Uterus (tissue), 3 donors: ENCODE measurements at regions not wholly inside any gene's neighbourhood (a gene's known extent, or its start where the extent isn't known, plus 50 kb on each side); places are given as distances from the start of the nearest gene placed in this dataset.

Experiments used
- DNase-seq, 2 donors: peaks; one replicate each; pipeline ENCODE4 v3.0.0-alpha.2; 2019 to 2020
- H3K27ac ChIP-seq, 2 donors: fragments of 200-600 bp; sonication (generic); 1 replicate in 1 of 2; 2 replicates in 1 of 2; pipeline ENCODE4 v1.5.1; 2016 to 2018
- H3K27me3 ChIP-seq, 2 donors: fragments of 200-600 bp; sonication (generic); one replicate each; pipeline ENCODE4 v1.5.1; 2018 to 2019; ENCODE audit warnings: control low read depth in 1 of 2
- H3K36me3 ChIP-seq, 2 donors: fragments of 200-600 bp; sonication (generic); one replicate each; pipeline ENCODE4 v1.5.1; 2019; ENCODE audit warnings: control low read depth in 1 of 2
- H3K4me1 ChIP-seq, 2 donors: fragments of 200-600 bp; sonication (generic); one replicate each; pipeline ENCODE4 v1.5.1; 2018 to 2019; ENCODE audit warnings: control low read depth in 1 of 2
- H3K4me3 ChIP-seq, 2 donors: fragments of 200-600 bp; sonication (generic); 1 replicate in 1 of 2; 2 replicates in 1 of 2; pipeline ENCODE4 v1.5.1; 2018 to 2019; ENCODE audit warnings: mild to moderate bottlenecking in 1 of 2
- H3K9me3 ChIP-seq, 2 donors: fragments of 200-600 bp; sonication (generic); one replicate each; pipeline ENCODE4 v1.5.1; 2019; ENCODE audit warnings: control low read depth in 1 of 2
- POLR2A ChIP-seq, 2 donors: fragments of 450-650 bp; IDR thresholded peaks; one replicate each; pipeline ENCODE4 v1.6.1; 2016; ENCODE audit warnings: antibody characterized with exemption in 2 of 2, mild to moderate bottlenecking in 1 of 2, moderate library complexity in 1 of 2
- intact Hi-C: fragments of 100-400 bp; cut with DNase I; formaldehyde crosslinking; loops from one replicate; pipeline ENCODE4 v1.15.1; 2023; ENCODE audit warnings: low total_unique reads
- TF ChIP-seq, protein P1 (sequence below), 4 experiments: fragments of 200-600 bp in 2 of 4; fragments of 450-650 bp in 2 of 4; sonication (generic) in 2 of 4; IDR thresholded peaks; one replicate each; pipeline ENCODE4 v1.5.1; 2016 to 2019; ENCODE audit warnings: antibody characterized with exemption in 4 of 4, mild to moderate bottlenecking in 2 of 4, moderate library complexity in 1 of 4
- donor health status: DM: yes; HTN: yes; CAD: no.

DNA sequence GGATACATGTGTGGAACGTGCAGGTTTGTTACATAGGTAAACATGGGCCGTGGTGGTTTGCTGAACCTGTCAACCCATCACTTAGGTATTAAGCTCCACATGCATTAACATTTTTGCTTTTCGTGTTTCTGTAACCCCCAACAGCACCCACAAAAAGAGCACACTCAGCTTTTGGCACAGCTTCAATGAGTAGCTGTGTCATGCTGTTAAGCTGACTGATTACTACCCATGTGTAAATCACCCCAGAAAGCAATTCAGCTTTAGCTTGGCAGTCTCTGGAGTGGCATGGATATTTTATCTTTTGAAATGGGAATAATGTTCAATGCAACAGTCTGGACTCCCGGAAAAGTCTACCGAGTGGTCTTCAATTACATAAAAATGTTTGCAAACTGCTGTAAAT, 734.3 kb downstream of the STIM2 start:
- Histone ChIP-seq H3K36me3 (no peaks in the 10 kb centered on the region), H3K4me1 (no peaks in the 10 kb centered on the region), H3K9me3 (no peaks in the 10 kb centered on the region), H3K27me3 (no peaks in the 10 kb centered on the region), H3K27ac (no peak overlapping the region), H3K4me3 (no peak overlapping the region)
- TF ChIP-seq, protein P1, sequence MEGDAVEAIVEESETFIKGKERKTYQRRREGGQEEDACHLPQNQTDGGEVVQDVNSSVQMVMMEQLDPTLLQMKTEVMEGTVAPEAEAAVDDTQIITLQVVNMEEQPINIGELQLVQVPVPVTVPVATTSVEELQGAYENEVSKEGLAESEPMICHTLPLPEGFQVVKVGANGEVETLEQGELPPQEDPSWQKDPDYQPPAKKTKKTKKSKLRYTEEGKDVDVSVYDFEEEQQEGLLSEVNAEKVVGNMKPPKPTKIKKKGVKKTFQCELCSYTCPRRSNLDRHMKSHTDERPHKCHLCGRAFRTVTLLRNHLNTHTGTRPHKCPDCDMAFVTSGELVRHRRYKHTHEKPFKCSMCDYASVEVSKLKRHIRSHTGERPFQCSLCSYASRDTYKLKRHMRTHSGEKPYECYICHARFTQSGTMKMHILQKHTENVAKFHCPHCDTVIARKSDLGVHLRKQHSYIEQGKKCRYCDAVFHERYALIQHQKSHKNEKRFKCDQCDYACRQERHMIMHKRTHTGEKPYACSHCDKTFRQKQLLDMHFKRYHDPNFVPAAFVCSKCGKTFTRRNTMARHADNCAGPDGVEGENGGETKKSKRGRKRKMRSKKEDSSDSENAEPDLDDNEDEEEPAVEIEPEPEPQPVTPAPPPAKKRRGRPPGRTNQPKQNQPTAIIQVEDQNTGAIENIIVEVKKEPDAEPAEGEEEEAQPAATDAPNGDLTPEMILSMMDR (IDR thresholded peaks at IDR 0.05), result no peak
- no peak for TF ChIP-seq POLR2A (IDR thresholded peaks at IDR 0.05)
- no peak for DNase-seq
- intact Hi-C loops, result no loop called here

DNA sequence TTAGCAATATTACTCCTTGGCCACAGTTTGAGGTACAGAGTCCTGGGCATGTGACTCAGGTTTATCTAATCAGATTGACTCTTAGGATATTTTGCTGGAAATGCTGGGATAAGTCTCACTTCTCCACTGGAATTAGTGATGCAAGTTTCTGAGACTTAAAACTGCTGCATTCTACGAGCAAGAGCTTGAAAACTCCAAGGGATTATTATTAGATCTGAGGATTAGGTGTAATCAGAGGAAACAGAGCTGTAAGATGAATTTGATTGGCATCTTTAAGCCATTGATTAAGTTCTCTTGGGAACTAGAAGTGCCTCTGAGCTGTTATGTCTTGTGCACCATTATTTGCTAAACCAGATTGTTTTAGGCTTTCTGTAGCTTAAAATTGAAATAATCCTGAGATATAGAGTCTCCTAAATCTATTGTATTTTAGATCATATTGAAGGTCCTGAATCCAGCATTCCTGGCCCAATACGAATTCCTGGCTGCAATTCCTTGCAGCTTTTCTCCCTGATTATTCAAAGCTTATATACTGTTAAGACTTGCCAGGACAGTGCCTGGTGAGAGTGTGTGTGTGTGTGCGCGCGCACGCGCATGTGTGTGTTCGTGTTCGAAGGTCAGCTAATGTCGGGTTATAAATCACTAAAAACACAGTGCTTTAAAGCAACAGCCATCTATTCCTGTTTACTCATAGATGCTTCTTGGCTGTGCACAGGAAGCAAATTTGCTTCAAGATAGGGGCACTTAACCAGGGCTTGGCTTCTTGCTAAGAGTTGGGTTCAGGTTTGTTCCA, 735.1 kb downstream of the STIM2 start:
- no peaks in the 10 kb centered on the region for H3K9me3 ChIP-seq
- H3K27me3 ChIP-seq, result no peaks in the 10 kb centered on the region
- no peak for DNase-seq
- no peak overlapping the region for H3K27ac ChIP-seq
- H3K4me3 ChIP-seq, result no peak overlapping the region
- H3K36me3 ChIP-seq, result no peaks in the 10 kb centered on the region
- intact Hi-C loops, result no loop called here
- TF ChIP-seq, protein P1 (IDR thresholded peaks at IDR 0.05), result no peak
- TF ChIP-seq POLR2A (IDR thresholded peaks at IDR 0.05), result no peak
- no peaks in the 10 kb centered on the region for H3K4me1 ChIP-seq

DNA sequence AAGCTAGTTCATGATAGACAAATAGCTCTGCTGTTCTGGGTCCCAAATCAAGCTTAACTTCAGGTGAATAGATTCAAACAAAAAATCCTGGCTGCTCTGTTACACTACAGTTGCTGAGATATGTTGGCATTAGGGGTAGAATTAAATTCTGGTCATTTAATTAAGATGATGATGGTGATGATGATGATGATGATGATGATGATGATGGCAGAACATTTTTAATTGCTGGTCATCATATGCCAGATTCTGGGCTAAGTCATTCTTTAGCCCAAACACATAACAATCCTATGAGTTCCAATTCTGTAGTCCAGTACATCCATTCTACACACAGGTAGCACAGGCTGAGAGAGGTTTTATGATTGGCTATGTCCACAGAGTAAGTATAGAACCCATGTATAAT, 741.5 kb downstream of the STIM2 start:
- DNase-seq, result no peak
- Histone ChIP-seq H3K4me3 (no peak overlapping the region), H3K36me3 (no peaks in the 10 kb centered on the region), H3K27me3 (no peaks in the 10 kb centered on the region), H3K27ac (no peak overlapping the region), H3K4me1 (no peaks in the 10 kb centered on the region), H3K9me3 (no peaks in the 10 kb centered on the region)
- TF ChIP-seq, protein P1 (IDR thresholded peaks at IDR 0.05), result no peak
- TF ChIP-seq POLR2A (IDR thresholded peaks at IDR 0.05), result no peak
- intact Hi-C loops, result no loop called here

DNA sequence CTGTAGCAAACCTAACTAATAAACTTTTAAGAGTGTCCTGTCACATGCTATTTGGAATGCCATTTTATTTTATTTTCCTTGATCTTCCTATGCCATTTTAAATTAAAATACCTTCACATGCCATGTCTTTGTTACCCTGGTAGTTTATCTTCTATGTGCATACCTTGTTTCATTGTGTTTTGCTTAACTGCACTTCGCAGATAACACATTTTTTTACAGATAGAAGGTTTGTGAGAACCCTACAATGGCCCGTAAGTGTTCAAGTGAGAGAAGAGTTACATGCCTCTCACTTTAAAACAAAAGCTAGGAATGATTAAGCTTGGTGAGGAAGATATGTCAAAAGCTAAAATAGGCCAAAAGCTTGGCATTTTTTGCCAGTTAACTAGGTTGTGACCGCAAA, 744.1 kb downstream of the STIM2 start:
- intact Hi-C loops, result no loop called here
- TF ChIP-seq, protein P1 (IDR thresholded peaks at IDR 0.05), result no peak
- TF ChIP-seq POLR2A (IDR thresholded peaks at IDR 0.05), result no peak
- DNase-seq, result no peak
- Histone ChIP-seq H3K4me1 (no peaks in the 10 kb centered on the region), H3K36me3 (no peaks in the 10 kb centered on the region), H3K27ac (no peak overlapping the region), H3K4me3 (no peak overlapping the region), H3K27me3 (no peaks in the 10 kb centered on the region), H3K9me3 (no peaks in the 10 kb centered on the region)

DNA sequence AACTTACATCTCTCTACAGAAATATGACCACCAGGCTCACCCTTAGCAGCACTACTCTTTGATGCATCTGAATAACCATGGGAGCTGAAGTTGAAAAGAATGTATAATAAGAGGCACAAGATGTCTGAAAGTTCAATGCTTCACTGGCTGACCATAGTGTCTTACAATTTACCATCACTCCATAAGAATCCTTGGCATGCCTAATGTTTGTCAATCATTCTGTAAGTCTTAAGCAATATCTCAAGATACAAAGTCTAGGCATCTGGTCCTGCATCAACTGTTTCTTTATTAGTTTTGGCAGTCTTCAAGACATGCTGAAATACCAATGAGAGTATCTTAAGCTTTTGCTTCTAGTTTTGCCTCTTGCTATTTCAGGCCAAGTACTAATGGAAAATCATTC, 755.5 kb downstream of the STIM2 start:
- H3K27me3 ChIP-seq, result no peaks in the 10 kb centered on the region
- DNase-seq, result no peak
- no peaks in the 10 kb centered on the region for H3K9me3 ChIP-seq
- intact Hi-C loops, result no loop called here
- no peaks in the 10 kb centered on the region for H3K4me1 ChIP-seq
- H3K36me3 ChIP-seq, result no peaks in the 10 kb centered on the region
- no peak for TF ChIP-seq POLR2A (IDR thresholded peaks at IDR 0.05)
- TF ChIP-seq, protein P1 (IDR thresholded peaks at IDR 0.05), result no peak
- no peak overlapping the region for H3K4me3 ChIP-seq
- H3K27ac ChIP-seq, result no peak overlapping the region
